Activated CD4-positive, alpha-beta T cell treated with anti-CD3 and anti-CD28 coated beads for 48 hours (primary cell): ENCODE measurements at regions not wholly inside any gene's neighbourhood (a gene's known extent, or its start where the extent isn't known, plus 50 kb on each side); places are given as distances from the start of the nearest gene placed in this dataset.

Experiments
- DNase-seq: peaks from one replicate; pipeline ENCODE4 v3.0.0-alpha.2; 2020

GRCh38 chr1:164183854-164184635 is 374.9 kb upstream of the PBX1 start:
- no peak for DNase-seq

- no peak for DNase-seq
These were observed 372.1 kb upstream of the PBX1 start for GRCh38 chr1:164186881-164187280.

- DNase-seq = no peak
These were observed 370.5 kb upstream of the PBX1 start for GRCh38 chr1:164188497-164188896.

GRCh38 chr1:164191191-164191590 is 367.8 kb upstream of the PBX1 start:
- no peak for DNase-seq

- DNase-seq = no peak
These were observed 348.7 kb upstream of the PBX1 start for GRCh38 chr1:164210211-164210739.

GRCh38 chr1:164223378-164223777 is 335.6 kb upstream of the PBX1 start:
- DNase-seq = no peak

GRCh38 chr1:164225011-164225410 is 334.0 kb upstream of the PBX1 start:
- no peak for DNase-seq

GRCh38 chr1:164226977-164227376 is 332.0 kb upstream of the PBX1 start:
- DNase-seq = no peak

GRCh38 chr1:164228928-164229327 is 330.1 kb upstream of the PBX1 start:
- DNase-seq = no peak

- no peak for DNase-seq
These were observed 325.8 kb upstream of the PBX1 start for GRCh38 chr1:164233149-164233548.

GRCh38 chr1:164240081-164240480 is 318.9 kb upstream of the PBX1 start:
- no peak for DNase-seq

GRCh38 chr1:164250365-164250764 is 308.6 kb upstream of the PBX1 start:
- no peak for DNase-seq

- DNase-seq = no peak
These were observed 302.5 kb upstream of the PBX1 start for GRCh38 chr1:164256456-164256855.

- DNase-seq = no peak
These were observed 297.2 kb upstream of the PBX1 start for GRCh38 chr1:164261691-164262240.

- no peak for DNase-seq
These were observed 295.4 kb upstream of the PBX1 start for GRCh38 chr1:164263540-164263939.

GRCh38 chr1:164265232-164265631 is 293.8 kb upstream of the PBX1 start:
- no peak for DNase-seq

GRCh38 chr1:164272156-164272555 is 286.8 kb upstream of the PBX1 start:
- no peak for DNase-seq

GRCh38 chr1:164296172-164296571 is 262.8 kb upstream of the PBX1 start:
- DNase-seq = no peak

- DNase-seq = no peak
These were observed 250.9 kb upstream of the PBX1 start for GRCh38 chr1:164308101-164308500.

- DNase-seq = no peak
These were observed 248.8 kb upstream of the PBX1 start for GRCh38 chr1:164310166-164310565.

- no peak for DNase-seq
These were observed 247.6 kb upstream of the PBX1 start for GRCh38 chr1:164311377-164311776.

- no peak for DNase-seq
These were observed 237.9 kb upstream of the PBX1 start for GRCh38 chr1:164320790-164321731.

GRCh38 chr1:164325786-164326185 is 233.2 kb upstream of the PBX1 start:
- no peak for DNase-seq
